SK-N-SH (cell line): ENCODE measurements at regions not wholly inside any gene's neighbourhood (a gene's known extent, or its start where the extent isn't known, plus 50 kb on each side); places are given as distances from the start of the nearest gene placed in this dataset.

Experiments
- CTCF ChIA-PET: fragments of 300-600, 350-600 bp; formaldehyde crosslinking; extraction: SDS; loops from one replicate; lab custom pipeline; 2021; lab: Yijun Ruan, JAX
- POLR2A ChIA-PET: fragments of 350-600 bp; sonication (Branson Sonifier 250); formaldehyde crosslinking; extraction: SDS; loops from one replicate; lab custom pipeline; 2020; ENCODE audit warnings: antibody characterized with exemption, inconsistent platforms; lab: Yijun Ruan, JAX
- DNase-seq: peaks from one replicate; pipeline ENCODE4 v3.0.0; 2012
- H2AFZ ChIP-seq: fragments of 200-600 bp; sonication (generic); 2 replicates; pipeline ENCODE4 v1.8.1; 2016; ENCODE audit warnings: antibody characterized with exemption, mild to moderate bottlenecking, low read depth
- H3F3A ChIP-seq: fragments of 200-600 bp; sonication (generic); replicated peaks from 2 replicates; pipeline ENCODE3; 2016; ENCODE audit warnings: antibody characterized with exemption, mild to moderate bottlenecking; ENCODE audit not compliant: insufficient read depth
- H3K27ac ChIP-seq, 2 experiments: fragments of 200-500 bp in 1 of 2; fragments of 200-600 bp in 1 of 2; sonication (Bioruptor generic) in 1 of 2; sonication (generic), shearing (Covaris generic) in 1 of 2; 2 replicates each; pipeline versions ENCODE4 v1.5.1 to v1.6.1; 2014 to 2016; ENCODE audit warnings: low read depth in 2 of 2, inconsistent platforms in 1 of 2, low read length in 1 of 2, mild to moderate bottlenecking in 1 of 2, mixed read lengths in 1 of 2
- H3K27me3 ChIP-seq: fragments of 200-600 bp; sonication (generic), shearing (Covaris generic); 2 replicates; pipeline ENCODE4 v1.6.1; 2016; ENCODE audit warnings: mixed run types; ENCODE audit not compliant: insufficient read depth
- H3K36me3 ChIP-seq, 2 experiments: fragments of 200-500 bp in 1 of 2; fragments of 200-600 bp in 1 of 2; sonication (Bioruptor generic) in 1 of 2; sonication (generic) in 1 of 2; replicated peaks in 1 of 2; 2 replicates each; pipeline versions ENCODE3 to v1.5.1; 2014 to 2016; ENCODE audit warnings: low read length in 1 of 2, mild to moderate bottlenecking in 1 of 2; ENCODE audit not compliant: insufficient read depth in 2 of 2, control insufficient read depth in 1 of 2
- H3K4me1 ChIP-seq, 2 experiments: fragments of 200-500 bp in 1 of 2; fragments of 200-600 bp in 1 of 2; sonication (Bioruptor generic) in 1 of 2; sonication (generic), shearing (Covaris generic) in 1 of 2; 2 replicates each; pipeline versions ENCODE4 v1.5.1 to v1.6.1; 2014 to 2016; ENCODE audit warnings: low read depth in 1 of 2, low read length in 1 of 2, mixed run types in 1 of 2; ENCODE audit not compliant: insufficient read depth in 2 of 2, control insufficient read depth in 1 of 2
- H3K4me2 ChIP-seq: fragments of 200-600 bp; sonication (generic), shearing (Covaris generic); 2 replicates; pipeline ENCODE4 v1.6.1; 2017; ENCODE audit warnings: mixed run types
- H3K4me3 ChIP-seq, 2 experiments: fragments of 200-500 bp in 1 of 2; fragments of 200-600 bp in 1 of 2; sonication (Bioruptor generic) in 1 of 2; sonication (generic), shearing (Covaris generic) in 1 of 2; 2 replicates each; pipeline versions ENCODE4 v1.5.1 to v1.8.1; 2014 to 2016; ENCODE audit warnings: low read depth in 2 of 2, inconsistent platforms in 1 of 2, low read length in 1 of 2, mild to moderate bottlenecking in 1 of 2, mixed read lengths in 1 of 2, moderate library complexity in 1 of 2
- H3K79me2 ChIP-seq: fragments of 200-600 bp; sonication (generic); 2 replicates; pipeline ENCODE4 v1.8.1; 2017; ENCODE audit warnings: mild to moderate bottlenecking; ENCODE audit not compliant: insufficient read depth
- H3K9ac ChIP-seq: fragments of 200-600 bp; sonication (generic); 2 replicates; pipeline ENCODE4 v1.6.1; 2017; ENCODE audit warnings: mixed run types
- H3K9me2 ChIP-seq: fragments of 200-600 bp; sonication (generic); 2 replicates; pipeline ENCODE4 v1.6.1; 2017; ENCODE audit warnings: mixed run types
- H3K9me3 ChIP-seq: fragments of 200-600 bp; sonication (generic); 2 replicates; pipeline ENCODE4 v1.6.1; 2017; ENCODE audit warnings: mixed run types, mild to moderate bottlenecking, moderate library complexity
- H4K20me1 ChIP-seq: fragments of 200-600 bp; sonication (generic); 2 replicates; pipeline ENCODE4 v1.6.1; 2017; ENCODE audit warnings: mild to moderate bottlenecking, mixed run types; ENCODE audit not compliant: insufficient read depth
- CHD2 ChIP-seq: fragments of 150-350 bp; IDR thresholded peaks from 2 replicates; pipeline ENCODE4 v1.6.1; 2018; ENCODE audit warnings: low read length; ENCODE audit not compliant: partially characterized antibody
- CTCF ChIP-seq: fragments of 200-600 bp; sonication (generic); IDR thresholded peaks from 2 replicates; pipeline ENCODE4 v1.6.1; 2017; ENCODE audit warnings: antibody characterized with exemption, mild to moderate bottlenecking, moderate library complexity
- EP300 ChIP-seq, 2 experiments: IDR thresholded peaks; 2 replicates each; pipeline versions ENCODE4 v1.4.0 to v1.6.1; 2012; ENCODE audit warnings: borderline replicate concordance in 1 of 2, low read depth in 1 of 2, low read length in 1 of 2
- EZH2phosphoT487 ChIP-seq: fragments of 200-600 bp; sonication (generic); IDR thresholded peaks from 2 replicates; pipeline ENCODE4 v1.6.1; 2017; ENCODE audit warnings: low read depth, mixed run types, mild to moderate bottlenecking, antibody characterized with exemption, moderate library complexity, borderline replicate concordance
- FOXM1 ChIP-seq: IDR thresholded peaks from 2 replicates; pipeline ENCODE4 v1.4.0; 2012; ENCODE audit warnings: low read depth, mild to moderate bottlenecking
- GABPA ChIP-seq: IDR thresholded peaks from 2 replicates; pipeline ENCODE4 v1.4.0; 2012; ENCODE audit warnings: low read depth, mild to moderate bottlenecking
- GATA2 ChIP-seq: sonication (generic); formaldehyde crosslinking; IDR thresholded peaks from 2 replicates; pipeline ENCODE4 v1.5.0; 2020; ENCODE audit warnings: mild to moderate bottlenecking, missing genetic modification reagents
- JUND ChIP-seq: IDR thresholded peaks from 2 replicates; pipeline ENCODE4 v1.4.0; 2012
- MAX ChIP-seq: IDR thresholded peaks from 2 replicates; pipeline ENCODE4 v1.4.0; 2012; ENCODE audit warnings: low read depth
- NFIC ChIP-seq: IDR thresholded peaks from 2 replicates; pipeline ENCODE4 v1.4.0; 2012; ENCODE audit warnings: borderline replicate concordance
- POLR2AphosphoS5 ChIP-seq: IDR thresholded peaks from 2 replicates; pipeline ENCODE4 v1.6.1; 2012; ENCODE audit warnings: low read depth, low read length
- RCOR1 ChIP-seq: fragments of 150-350 bp; IDR thresholded peaks from 2 replicates; pipeline ENCODE4 v1.6.1; 2017; ENCODE audit warnings: antibody characterized with exemption, low read length
- REST ChIP-seq: IDR thresholded peaks from 2 replicates; pipeline ENCODE4 v1.6.1; 2012; ENCODE audit warnings: mild to moderate bottlenecking, low read depth, low read length, moderate library complexity
- RFX5 ChIP-seq: IDR thresholded peaks from 2 replicates; pipeline ENCODE4 v1.6.1; 2012; ENCODE audit warnings: mild to moderate bottlenecking, improper control_type of control experiment, low read length
- TCF12 ChIP-seq: IDR thresholded peaks from 2 replicates; pipeline ENCODE4 v1.4.0; 2012
- ZBTB33 ChIP-seq: IDR thresholded peaks from 2 replicates; pipeline ENCODE4 v1.4.0; 2012; ENCODE audit warnings: low read depth, borderline replicate concordance
- WGBS: methylation state at CpG from one replicate; pipeline ENCODE4 v1.1.6; 2017; ENCODE audit warnings: low lambda C conversion rate; 5-methylcytosine and 5-hydroxymethylcytosine counted together

- ChIA-PET POLR2A (no interaction called here), CTCF (interaction anchor here (1.3 kb wide), 1 partner anchor 45 kb away, joined by 4 read pairs; no protein-coding TSS in a partner anchor)
- H3K4me3 ChIP-seq, result no peak overlapping the region
- H3F3A ChIP-seq, result no peaks in the 10 kb centered on the region
- no peak overlapping the region for H2AFZ ChIP-seq
- H3K27me3 ChIP-seq, result no peaks in the 10 kb centered on the region
- no peak overlapping the region for H3K9ac ChIP-seq
- peaks cover 5% of the 10 kb centered on the region; the same call in 1 of the 2 replicates for H3K9me3 ChIP-seq
- DNase-seq, result no peak
- no peaks in the 10 kb centered on the region for H3K4me1 ChIP-seq
- H3K36me3 ChIP-seq, result no peaks in the 10 kb centered on the region
- H3K9me2 ChIP-seq, result no peaks in the 10 kb centered on the region
- no peaks in the 10 kb centered on the region for H4K20me1 ChIP-seq
- WGBS, result 36% methylated on average over 2 of the region's 2 CpGs
- H3K79me2 ChIP-seq, result no peaks in the 10 kb centered on the region
- TF ChIP-seq CTCF (no peak), REST (no peak), CHD2 (no peak), FOXM1 (no peak), RCOR1 (no peak), ZBTB33 (no peak), TCF12 (no peak), GATA2 (CRISPR knock-in tag) (no peak)
- H3K4me2 ChIP-seq, result no peak overlapping the region
- H3K27ac ChIP-seq, result no peak overlapping the region
Observed at GRCh38 chr15:46137443-46137842, 502.6 kb downstream of the SQOR start.

- Histone ChIP-seq H3K9me2 (0 out of 2 replicates have a peak, but pooled peaks cover 6% of the 10 kb centered on the region), H3K4me1 (no peaks in the 10 kb centered on the region), H3K9me3 (0 out of 2 replicates have a peak, but pooled peaks cover 5% of the 10 kb centered on the region), H3K4me3 (no peak overlapping the region), H3K27ac (no peak overlapping the region), H3K9ac (no peak overlapping the region), H3K36me3 (no peaks in the 10 kb centered on the region), H4K20me1 (no peaks in the 10 kb centered on the region), H2AFZ (no peak overlapping the region), H3K27me3 (no peaks in the 10 kb centered on the region), H3K79me2 (no peaks in the 10 kb centered on the region), H3K4me2 (no peak overlapping the region), H3F3A (no peaks in the 10 kb centered on the region)
- 0% methylated on average over 2 of the region's 3 CpGs for WGBS
- TF ChIP-seq POLR2AphosphoS5 (no peak), CHD2 (no peak), GABPA (no peak), MAX (no peak), EZH2phosphoT487 (no peak), EP300 (IDR thresholded peaks at IDR 0.05; ENCODE audit: borderline replicate concordance in 1 of 2, low read depth in 1 of 2, low read length in 1 of 2) (no peak), NFIC (no peak), FOXM1 (no peak), RFX5 (no peak), JUND (no peak)
- POLR2A ChIA-PET, result no interaction called here
- CTCF ChIA-PET, result no interaction called here
- DNase-seq, result no peak
Observed at GRCh38 chr15:46146002-46146401, 511.2 kb downstream of the SQOR start.
